HG03025 (cell line): ENCODE measurements at regions not wholly inside any gene's neighbourhood (a gene's known extent, or its start where the extent isn't known, plus 50 kb on each side); places are given as distances from the start of the nearest gene placed in this dataset.
"Not testable (repeated sequence)": the region's sequence is repeated elsewhere in the genome, so short reads cannot be mapped to it uniquely, and the experiment has no call there.

Source experiments
- ATAC-seq: cut with Tn5 transposase; IDR thresholded peaks from one replicate; pipeline ENCODE4 v1.9.1; 2021; ENCODE audit warnings: mild to moderate bottlenecking, moderate library complexity; ENCODE audit not compliant: unreplicated experiment, low FRiP score

- ATAC-seq = no peak
Observed at GRCh38 chr14:62455446-62455845, 589.8 kb downstream of the KCNH5 start.

- ATAC-seq = no peak
Observed at GRCh38 chr14:62462988-62463387, 582.3 kb downstream of the KCNH5 start.

GRCh38 chr14:62468946-62469345 is 576.3 kb downstream of the KCNH5 start:
- no peak for ATAC-seq

GRCh38 chr14:62470935-62471334 is 574.3 kb downstream of the KCNH5 start:
- ATAC-seq = no peak

DNA sequence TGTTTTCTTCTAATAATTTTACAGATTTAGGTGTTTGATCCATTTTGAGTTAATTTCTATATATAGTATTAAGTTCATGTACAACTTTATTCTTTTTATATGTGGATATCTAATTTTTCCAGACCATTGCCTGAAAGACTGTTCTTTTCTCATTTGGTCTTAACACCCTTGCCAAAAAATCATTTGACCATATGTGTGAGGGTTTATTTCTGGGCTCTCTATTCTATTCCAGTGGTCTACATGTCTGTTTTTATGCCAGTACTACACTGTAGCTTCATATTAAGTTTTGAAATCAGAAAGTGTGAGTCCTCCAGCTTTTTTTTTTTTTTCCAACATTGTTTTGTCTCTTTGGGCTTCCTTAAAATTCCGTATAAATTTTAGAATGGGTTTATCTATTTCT is 554.1 kb downstream of the KCNH5 start:
- ATAC-seq = no peak

- no peak for ATAC-seq
Observed at GRCh38 chr14:62497708-62498107, 547.5 kb downstream of the KCNH5 start.

DNA sequence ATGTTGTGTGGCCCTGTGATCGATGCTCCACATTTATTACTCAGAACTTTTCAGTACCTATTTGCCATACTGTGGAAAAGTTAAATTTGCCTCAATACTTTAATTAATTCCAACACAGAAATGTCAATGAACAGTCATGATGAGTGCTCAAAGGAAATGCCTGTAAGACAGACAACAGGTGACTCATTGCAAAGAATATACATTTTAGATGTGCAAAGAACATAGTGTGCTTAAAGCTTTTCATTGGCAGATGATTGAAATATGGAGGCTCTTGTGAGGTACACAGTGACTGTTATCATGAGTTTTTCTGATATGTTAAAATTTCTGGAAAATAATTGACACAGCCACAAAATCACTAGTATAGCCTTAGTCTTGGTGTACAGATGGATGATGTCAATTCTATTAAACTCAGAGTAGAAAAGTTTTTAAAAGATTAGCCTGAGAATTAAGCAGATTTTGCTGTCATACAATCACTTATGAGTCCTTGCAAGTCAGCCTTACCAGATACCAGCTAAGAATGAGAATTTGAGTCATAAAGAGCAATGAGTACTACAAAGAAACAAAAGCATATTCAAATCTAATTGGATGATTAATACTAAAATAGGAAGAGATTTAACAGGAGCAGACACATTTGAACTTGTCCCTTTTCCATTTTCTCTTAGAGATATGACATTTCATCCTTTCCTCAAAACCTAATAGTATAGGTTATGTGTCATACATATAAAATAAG is 544.1 kb downstream of the KCNH5 start:
- ATAC-seq = no peak

GRCh38 chr14:62505045-62505444 is 540.2 kb downstream of the KCNH5 start:
- no peak for ATAC-seq

DNA sequence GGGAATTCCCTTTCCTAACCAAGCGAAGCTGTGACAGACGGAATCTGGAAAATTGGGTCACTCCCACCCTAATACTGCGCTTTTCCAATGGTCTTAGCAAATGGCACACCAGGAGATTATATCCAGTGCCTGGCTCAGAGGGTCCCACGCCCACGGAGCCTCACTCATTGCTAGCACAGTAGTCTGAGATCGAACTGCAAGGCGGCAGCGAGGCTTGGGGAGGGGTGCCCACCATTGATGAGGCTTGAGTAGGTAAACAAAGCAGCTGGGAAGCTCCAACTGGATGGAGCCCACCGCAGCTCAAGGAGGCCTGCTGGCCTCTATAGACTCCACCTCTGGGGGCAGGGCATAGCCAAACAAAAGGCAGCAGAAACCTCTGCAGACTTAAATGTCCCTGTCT is 523.9 kb downstream of the KCNH5 start:
- ATAC-seq = not testable (repeated sequence)

DNA sequence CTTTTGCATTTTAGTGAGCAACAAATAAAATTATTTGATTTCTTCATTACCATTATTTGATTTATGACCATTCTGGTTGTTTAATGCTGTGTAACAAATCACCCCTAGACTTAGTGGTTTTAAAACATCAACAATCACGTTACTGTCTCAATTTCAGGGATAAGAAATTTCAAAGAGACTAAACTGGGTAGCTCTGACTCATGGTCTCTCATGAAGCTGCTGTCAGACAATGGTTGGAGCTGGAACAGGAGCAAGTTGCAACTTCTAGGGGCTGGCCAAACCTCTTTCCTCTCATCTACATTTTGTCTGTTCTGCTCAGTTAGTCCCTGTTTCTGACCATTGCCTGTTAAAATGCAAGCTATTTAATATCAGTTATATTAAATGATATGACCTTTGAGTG is 517.0 kb downstream of the KCNH5 start:
- ATAC-seq = no peak

- no peak for ATAC-seq
Observed at GRCh38 chr14:62532181-62532580, 513.1 kb downstream of the KCNH5 start.

DNA sequence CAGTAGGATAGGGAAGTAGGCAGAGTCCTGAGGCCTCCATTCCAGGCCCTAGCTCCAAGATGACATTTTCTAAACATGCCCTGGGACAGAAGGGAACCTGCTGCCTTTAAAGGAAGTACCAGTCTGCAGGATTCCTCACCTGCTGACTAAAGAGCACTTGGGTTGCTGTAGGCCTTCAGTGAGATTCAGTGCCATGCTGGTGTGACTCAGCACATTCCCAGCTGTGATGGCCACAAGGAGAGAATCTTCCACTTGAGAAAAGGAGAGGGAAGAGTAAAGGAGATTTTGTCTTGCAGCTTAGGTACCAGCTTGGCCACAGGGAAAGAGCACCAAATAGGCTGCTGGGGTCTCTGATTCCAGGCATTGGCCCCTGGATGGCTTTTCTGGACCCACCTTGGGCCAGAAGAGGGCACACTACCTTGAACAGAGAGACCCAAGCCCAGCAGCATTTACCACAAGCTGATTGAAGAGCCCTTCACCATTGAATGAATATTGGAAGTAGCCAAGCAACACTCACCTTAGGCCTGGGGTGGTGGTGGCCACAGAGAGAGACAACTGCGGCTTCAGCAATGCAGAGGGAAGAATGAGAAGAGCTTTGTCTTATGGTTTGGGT is 498.3 kb downstream of the KCNH5 start:
- no peak for ATAC-seq

DNA sequence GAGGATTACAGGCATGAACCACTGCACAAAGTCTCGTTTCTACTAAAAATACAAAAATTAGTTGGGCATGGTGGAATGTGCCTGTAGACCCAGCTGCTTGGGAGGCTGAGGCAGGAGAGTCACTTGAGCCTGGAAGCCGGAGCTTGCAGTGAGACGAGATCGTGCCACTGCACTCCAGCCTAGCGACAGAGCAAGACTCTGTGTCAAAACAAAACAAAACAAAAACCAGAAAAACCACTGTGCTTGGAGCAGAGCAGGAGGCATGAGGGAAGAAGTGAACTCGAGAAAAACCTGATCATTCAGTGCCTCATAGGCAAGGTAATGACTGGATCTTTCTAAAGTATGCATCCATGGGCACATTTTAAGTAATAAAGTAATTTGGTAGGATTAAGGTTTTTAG is 487.8 kb downstream of the KCNH5 start:
- ATAC-seq = no peak

DNA sequence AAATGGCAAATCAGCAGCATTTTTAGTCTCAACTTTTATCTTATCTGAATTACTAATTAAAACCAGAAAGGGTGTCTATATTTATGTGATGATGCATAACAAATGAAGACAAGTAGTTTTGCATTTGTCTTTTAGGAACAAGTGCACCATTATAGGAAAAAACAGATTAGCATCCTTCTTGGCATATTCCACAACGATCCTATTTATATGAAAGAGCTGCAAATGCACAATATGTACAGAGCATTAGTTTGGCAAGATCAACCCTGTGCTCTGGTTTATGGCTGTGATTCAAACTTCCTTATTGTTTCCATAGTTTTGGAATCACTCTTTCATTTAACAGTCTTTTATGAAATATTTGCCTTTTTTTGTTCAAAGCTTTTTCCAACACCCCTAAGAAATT is 486.8 kb downstream of the KCNH5 start:
- ATAC-seq = no peak

GRCh38 chr14:62585247-62585646 is 460.0 kb downstream of the KCNH5 start:
- no peak for ATAC-seq

GRCh38 chr14:62592877-62593276 is 452.4 kb downstream of the KCNH5 start:
- ATAC-seq = no peak

GRCh38 chr14:62597143-62597542 is 448.1 kb downstream of the KCNH5 start:
- no peak for ATAC-seq

DNA sequence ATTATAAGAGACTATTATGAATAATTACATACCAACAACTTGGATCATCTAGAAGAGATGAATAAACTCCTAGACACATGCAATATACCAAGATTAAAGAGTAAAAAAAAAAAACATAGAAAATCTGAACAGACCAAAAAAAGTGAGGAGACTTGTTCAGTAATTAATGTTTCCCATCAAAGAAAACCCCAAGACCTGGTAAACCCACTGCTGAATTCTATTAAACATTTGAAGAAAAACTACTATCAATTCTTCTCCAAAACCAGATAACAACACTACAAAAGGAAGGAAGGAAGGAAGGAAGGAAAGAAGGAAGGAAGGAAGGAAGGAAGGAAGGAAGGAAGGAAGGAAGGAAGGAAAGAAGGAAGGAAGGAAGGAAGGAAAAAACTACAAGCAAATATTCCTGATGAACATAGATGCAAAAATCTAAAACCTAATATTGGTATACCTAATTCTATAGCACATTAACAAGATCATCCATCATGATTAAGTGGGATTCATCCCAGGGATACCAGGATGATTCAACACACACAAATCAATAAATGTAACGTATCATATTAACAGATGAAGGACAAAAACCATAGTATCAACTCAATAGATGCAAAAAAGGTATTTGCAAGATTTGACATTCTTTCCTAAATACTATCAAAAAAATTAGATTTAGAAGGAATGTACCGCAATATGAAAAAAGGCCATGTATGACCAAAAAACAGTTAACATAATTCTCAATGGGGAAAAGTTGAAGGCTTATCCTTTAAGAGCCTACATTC is 445.5 kb downstream of the KCNH5 start:
- ATAC-seq = no peak

DNA sequence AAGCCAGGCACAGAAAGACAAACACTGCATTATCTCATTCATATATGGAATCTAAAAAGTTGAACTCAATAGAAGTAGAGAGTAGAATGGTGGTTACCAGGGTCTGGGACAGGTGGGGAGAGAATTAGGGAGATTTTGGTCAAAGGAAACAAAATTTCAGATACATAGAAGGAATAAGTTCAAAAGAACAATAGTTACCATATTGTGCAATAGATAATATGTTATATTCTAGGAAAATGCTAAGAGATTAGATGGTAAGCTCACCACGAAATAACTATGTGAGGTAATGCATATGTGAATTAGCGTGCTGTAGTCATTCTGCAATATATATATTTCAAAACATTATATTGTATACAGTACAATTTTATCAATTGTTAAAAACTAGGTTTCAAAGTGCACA is 442.5 kb downstream of the KCNH5 start:
- no peak for ATAC-seq

- no peak for ATAC-seq
Observed at GRCh38 chr14:62604524-62604923, 440.7 kb downstream of the KCNH5 start.

DNA sequence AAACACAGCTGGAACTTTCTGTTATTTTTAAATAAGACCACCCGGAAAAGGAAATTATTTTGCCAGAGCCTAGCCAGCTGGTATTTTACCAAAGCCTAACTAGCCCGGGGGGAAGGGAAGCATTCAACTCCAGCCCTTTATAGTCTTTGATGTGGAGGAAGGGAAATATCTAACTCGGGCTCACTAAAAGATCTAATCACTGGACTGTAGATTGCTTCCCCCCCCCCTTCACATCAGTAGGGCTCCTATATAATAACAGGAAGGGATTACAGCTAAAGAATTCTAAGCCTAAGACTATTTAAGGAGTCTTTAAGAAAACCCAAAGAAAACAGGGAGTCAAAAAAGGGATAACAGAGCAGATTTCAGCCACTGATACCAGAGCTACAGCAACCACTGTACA is 431.1 kb downstream of the KCNH5 start:
- ATAC-seq = no peak

GRCh38 chr14:62616668-62617067 is 428.6 kb downstream of the KCNH5 start:
- no peak for ATAC-seq
